Fibroblast of lung (primary cell): ENCODE measurements at regions not wholly inside any gene's neighbourhood (a gene's known extent, or its start where the extent isn't known, plus 50 kb on each side); places are given as distances from the start of the nearest gene placed in this dataset.

Source experiments
- DNase-seq, 2 donors: peaks; one replicate each; pipeline versions ENCODE4 v3.0.0 to v3.0.0-alpha.2; 2010; ENCODE audit warnings: low read depth in 2 of 2
- H2AFZ ChIP-seq: 2 replicates; pipeline ENCODE4 v1.5.1; 2012; ENCODE audit warnings: low read length, control low read depth, inconsistent platforms
- H3K27ac ChIP-seq: 2 replicates; pipeline ENCODE4 v1.5.1; 2011; ENCODE audit warnings: low read length, control low read depth; ENCODE audit not compliant: insufficient read depth
- H3K27me3 ChIP-seq: 2 replicates; pipeline ENCODE4 v1.5.1; 2011; ENCODE audit warnings: mild to moderate bottlenecking, low read length; ENCODE audit not compliant: control insufficient read depth, insufficient read depth
- H3K36me3 ChIP-seq: 2 replicates; pipeline ENCODE4 v1.5.1; 2011; ENCODE audit warnings: low read length; ENCODE audit not compliant: control insufficient read depth, insufficient read depth
- H3K4me1 ChIP-seq: 2 replicates; pipeline ENCODE4 v1.5.1; 2011; ENCODE audit warnings: low read length; ENCODE audit not compliant: control insufficient read depth, insufficient read depth; ENCODE audit errors: extremely low read depth
- H3K4me2 ChIP-seq: 2 replicates; pipeline ENCODE4 v1.5.1; 2011; ENCODE audit warnings: low read length, control low read depth; ENCODE audit not compliant: insufficient read depth; ENCODE audit errors: extremely low read depth
- H3K4me3 ChIP-seq, 4 experiments: fragments of 200-600 bp in 1 of 4; sonication (generic) in 1 of 4; replicated peaks in 1 of 4; 2 replicates each; pipeline ENCODE4 v1.5.1; 2011 to 2016; ENCODE audit warnings: low read length in 4 of 4, low read depth in 3 of 4, mild to moderate bottlenecking in 3 of 4, control low read depth in 2 of 4, inconsistent platforms in 1 of 4, mixed read lengths in 1 of 4; ENCODE audit not compliant: insufficient read depth in 1 of 4; ENCODE audit errors: control extremely low read depth in 1 of 4
- H3K79me2 ChIP-seq: 2 replicates; pipeline ENCODE4 v1.5.1; 2012; ENCODE audit warnings: mild to moderate bottlenecking, low read length, inconsistent platforms; ENCODE audit not compliant: control insufficient read depth, insufficient read depth
- H3K9ac ChIP-seq: 2 replicates; pipeline ENCODE4 v1.5.1; 2011; ENCODE audit warnings: mild to moderate bottlenecking, low read length, control low read depth; ENCODE audit not compliant: insufficient read depth
- H3K9me3 ChIP-seq: 2 replicates; pipeline ENCODE4 v1.5.1; 2012; ENCODE audit warnings: low read depth, low read length; ENCODE audit not compliant: control insufficient read depth, insufficient read depth
- H4K20me1 ChIP-seq: 2 replicates; pipeline ENCODE4 v1.5.1; 2011; ENCODE audit warnings: low read length; ENCODE audit not compliant: control insufficient read depth, insufficient read depth; ENCODE audit errors: extremely low read depth
- EZH2 ChIP-seq: IDR thresholded peaks from 2 replicates; pipeline ENCODE4 v1.5.1; 2012; ENCODE audit warnings: low read length, control low read depth, mild to moderate bottlenecking; ENCODE audit errors: missing control alignments
- TF ChIP-seq, protein P1 (sequence below), 2 donors: IDR thresholded peaks in 1 of 2; conservative IDR thresholded peaks in 1 of 2; 1 replicate in 1 of 2; 2 replicates in 1 of 2; pipeline ENCODE4 v1.5.1; 2011 to 2012; ENCODE audit warnings: low read length in 2 of 2, control low read depth in 1 of 2, inconsistent platforms in 1 of 2, low read depth in 1 of 2, mild to moderate bottlenecking in 1 of 2

GRCh38 chr5:4164167-4164566 lies 568.5 kb downstream of the IRX1 start:
- no peak for DNase-seq
- TF ChIP-seq EZH2, result no peak
- TF ChIP-seq, protein P1, sequence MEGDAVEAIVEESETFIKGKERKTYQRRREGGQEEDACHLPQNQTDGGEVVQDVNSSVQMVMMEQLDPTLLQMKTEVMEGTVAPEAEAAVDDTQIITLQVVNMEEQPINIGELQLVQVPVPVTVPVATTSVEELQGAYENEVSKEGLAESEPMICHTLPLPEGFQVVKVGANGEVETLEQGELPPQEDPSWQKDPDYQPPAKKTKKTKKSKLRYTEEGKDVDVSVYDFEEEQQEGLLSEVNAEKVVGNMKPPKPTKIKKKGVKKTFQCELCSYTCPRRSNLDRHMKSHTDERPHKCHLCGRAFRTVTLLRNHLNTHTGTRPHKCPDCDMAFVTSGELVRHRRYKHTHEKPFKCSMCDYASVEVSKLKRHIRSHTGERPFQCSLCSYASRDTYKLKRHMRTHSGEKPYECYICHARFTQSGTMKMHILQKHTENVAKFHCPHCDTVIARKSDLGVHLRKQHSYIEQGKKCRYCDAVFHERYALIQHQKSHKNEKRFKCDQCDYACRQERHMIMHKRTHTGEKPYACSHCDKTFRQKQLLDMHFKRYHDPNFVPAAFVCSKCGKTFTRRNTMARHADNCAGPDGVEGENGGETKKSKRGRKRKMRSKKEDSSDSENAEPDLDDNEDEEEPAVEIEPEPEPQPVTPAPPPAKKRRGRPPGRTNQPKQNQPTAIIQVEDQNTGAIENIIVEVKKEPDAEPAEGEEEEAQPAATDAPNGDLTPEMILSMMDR (conservative IDR thresholded peaks at IDR 0.05 in 1 of 2, IDR thresholded peaks at IDR 0.05 in 1 of 2; ENCODE audit: low read depth in 1 of 2, low read length in 2 of 2), result no peak
- H3K4me1 ChIP-seq, result no peaks in the 10 kb centered on the region

GRCh38 chr5:4180703-4181102 lies 585.1 kb downstream of the IRX1 start:
- H3K4me2 ChIP-seq, result no peak overlapping the region
- no peaks in the 10 kb centered on the region for H3K27me3 ChIP-seq
- no peaks in the 10 kb centered on the region for H3K9me3 ChIP-seq
- no peaks in the 10 kb centered on the region for H3K36me3 ChIP-seq
- TF ChIP-seq EZH2, result no peak
- TF ChIP-seq, protein P1 (conservative IDR thresholded peaks at IDR 0.05 in 1 of 2, IDR thresholded peaks at IDR 0.05 in 1 of 2; ENCODE audit: low read depth in 1 of 2, low read length in 2 of 2), result no peak
- H3K9ac ChIP-seq, result no peak overlapping the region
- no peaks in the 10 kb centered on the region for H3K79me2 ChIP-seq
- no peak overlapping the region for H3K27ac ChIP-seq
- H4K20me1 ChIP-seq, result no peaks in the 10 kb centered on the region
- no peak overlapping the region for H2AFZ ChIP-seq
- no peaks in the 10 kb centered on the region for H3K4me1 ChIP-seq
- no peak for DNase-seq
- H3K4me3 ChIP-seq, result no peak overlapping the region

More at GRCh38 chr5:4164167-4164566, 568.5 kb downstream of the IRX1 start:
- Histone ChIP-seq H3K4me3 (no peak overlapping the region), H3K27me3 (no peaks in the 10 kb centered on the region), H4K20me1 (no peaks in the 10 kb centered on the region), H3K9me3 (no peaks in the 10 kb centered on the region), H3K79me2 (no peaks in the 10 kb centered on the region), H3K4me2 (no peak overlapping the region), H3K27ac (no peak overlapping the region), H3K36me3 (no peaks in the 10 kb centered on the region), H2AFZ (no peak overlapping the region), H3K9ac (no peak overlapping the region)

DNA sequence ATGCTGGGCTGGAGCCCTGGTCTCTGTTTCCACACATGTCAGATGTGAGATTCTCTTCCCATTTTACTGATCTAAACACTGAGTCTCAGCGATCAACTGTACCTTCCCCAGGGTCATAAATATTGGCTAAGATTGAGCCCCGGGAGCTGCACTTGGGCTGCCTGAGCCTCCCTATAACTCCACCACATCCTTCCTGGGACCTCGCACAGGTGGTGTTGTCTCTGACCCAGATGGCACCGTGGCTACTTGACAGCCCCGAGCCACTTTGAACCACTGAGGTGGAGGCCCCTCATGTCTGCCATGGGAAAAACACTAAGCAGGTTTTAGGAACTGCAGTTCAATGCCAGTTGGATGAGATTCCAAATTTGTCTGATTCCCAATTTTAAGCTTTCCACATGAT lies 586.5 kb downstream of the IRX1 start:
- Histone ChIP-seq H3K36me3 (no peaks in the 10 kb centered on the region), H3K27ac (no peak overlapping the region), H3K9me3 (no peaks in the 10 kb centered on the region), H4K20me1 (no peaks in the 10 kb centered on the region), H3K27me3 (no peaks in the 10 kb centered on the region), H3K9ac (no peak overlapping the region), H3K79me2 (no peaks in the 10 kb centered on the region), H2AFZ (no peak overlapping the region), H3K4me2 (no peak overlapping the region), H3K4me3 (no peak overlapping the region), H3K4me1 (no peaks in the 10 kb centered on the region)
- no peak for DNase-seq
- TF ChIP-seq, protein P1 (conservative IDR thresholded peaks at IDR 0.05 in 1 of 2, IDR thresholded peaks at IDR 0.05 in 1 of 2; ENCODE audit: low read depth in 1 of 2, low read length in 2 of 2), result no peak
- TF ChIP-seq EZH2, result no peak
